OCI-LY7 (cell line): ENCODE measurements at regions not wholly inside any gene's neighbourhood (a gene's known extent, or its start where the extent isn't known, plus 50 kb on each side); places are given as distances from the start of the nearest gene placed in this dataset.

Experiments used
- EZH2phosphoT487 ChIP-seq: fragments of 200-600 bp; sonication (generic); IDR thresholded peaks from 2 replicates; pipeline ENCODE4 v1.6.1; 2018; ENCODE audit warnings: low read depth, borderline replicate concordance, mild to moderate bottlenecking, mixed run types, antibody characterized with exemption, low read length, moderate library complexity, mixed read lengths
- TF ChIP-seq, protein P1 (sequence below): fragments of 200-600 bp; sonication (generic); conservative IDR thresholded peaks from 2 replicates; pipeline ENCODE4 v1.5.1; 2014; ENCODE audit warnings: mild to moderate bottlenecking, antibody characterized with exemption, low read length, moderate library complexity, mixed read lengths

DNA sequence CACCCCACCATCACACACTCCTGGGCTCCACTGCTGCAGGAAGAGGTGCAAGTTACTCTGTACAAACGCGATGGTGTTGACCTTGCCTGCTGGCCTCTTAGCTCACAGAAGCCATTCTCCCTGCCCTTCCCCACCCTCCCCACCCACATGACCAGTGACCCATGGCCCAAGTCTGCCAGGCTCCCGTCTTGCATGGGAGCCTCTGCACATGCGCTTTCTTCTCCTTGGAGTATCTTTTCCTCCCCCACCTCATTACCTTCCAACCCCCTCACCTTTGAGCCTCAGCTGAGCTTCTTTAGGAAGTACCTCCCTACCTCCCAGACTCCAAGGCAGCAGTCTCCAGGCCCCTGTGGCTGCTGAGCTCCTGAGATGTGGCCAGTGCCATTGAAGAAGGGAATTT is 337.7 kb upstream of the ZNF32 start:
- TF ChIP-seq, protein P1, sequence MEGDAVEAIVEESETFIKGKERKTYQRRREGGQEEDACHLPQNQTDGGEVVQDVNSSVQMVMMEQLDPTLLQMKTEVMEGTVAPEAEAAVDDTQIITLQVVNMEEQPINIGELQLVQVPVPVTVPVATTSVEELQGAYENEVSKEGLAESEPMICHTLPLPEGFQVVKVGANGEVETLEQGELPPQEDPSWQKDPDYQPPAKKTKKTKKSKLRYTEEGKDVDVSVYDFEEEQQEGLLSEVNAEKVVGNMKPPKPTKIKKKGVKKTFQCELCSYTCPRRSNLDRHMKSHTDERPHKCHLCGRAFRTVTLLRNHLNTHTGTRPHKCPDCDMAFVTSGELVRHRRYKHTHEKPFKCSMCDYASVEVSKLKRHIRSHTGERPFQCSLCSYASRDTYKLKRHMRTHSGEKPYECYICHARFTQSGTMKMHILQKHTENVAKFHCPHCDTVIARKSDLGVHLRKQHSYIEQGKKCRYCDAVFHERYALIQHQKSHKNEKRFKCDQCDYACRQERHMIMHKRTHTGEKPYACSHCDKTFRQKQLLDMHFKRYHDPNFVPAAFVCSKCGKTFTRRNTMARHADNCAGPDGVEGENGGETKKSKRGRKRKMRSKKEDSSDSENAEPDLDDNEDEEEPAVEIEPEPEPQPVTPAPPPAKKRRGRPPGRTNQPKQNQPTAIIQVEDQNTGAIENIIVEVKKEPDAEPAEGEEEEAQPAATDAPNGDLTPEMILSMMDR, result no peak
- no peak for TF ChIP-seq EZH2phosphoT487
